GM19467 (cell line): ENCODE measurements at regions not wholly inside any gene's neighbourhood (a gene's known extent, or its start where the extent isn't known, plus 50 kb on each side); places are given as distances from the start of the nearest gene placed in this dataset.
"Not testable (repeated sequence)": the region's sequence is repeated elsewhere in the genome, so short reads cannot be mapped to it uniquely, and the experiment has no call there.

Experiments used
- ATAC-seq: cut with Tn5 transposase; IDR thresholded peaks from one replicate; pipeline ENCODE4 v1.9.1; 2021; ENCODE audit warnings: mild to moderate bottlenecking, moderate library complexity; ENCODE audit not compliant: unreplicated experiment

- no peak for ATAC-seq
These were observed 155.4 kb upstream of the MAMLD1 start for GRCh38 chrX:150207733-150208132.

- ATAC-seq = no peak
These were observed 151.1 kb upstream of the MAMLD1 start for GRCh38 chrX:150211988-150212387.

- ATAC-seq = no peak
These were observed 150.2 kb upstream of the MAMLD1 start for GRCh38 chrX:150212672-150213480.

DNA sequence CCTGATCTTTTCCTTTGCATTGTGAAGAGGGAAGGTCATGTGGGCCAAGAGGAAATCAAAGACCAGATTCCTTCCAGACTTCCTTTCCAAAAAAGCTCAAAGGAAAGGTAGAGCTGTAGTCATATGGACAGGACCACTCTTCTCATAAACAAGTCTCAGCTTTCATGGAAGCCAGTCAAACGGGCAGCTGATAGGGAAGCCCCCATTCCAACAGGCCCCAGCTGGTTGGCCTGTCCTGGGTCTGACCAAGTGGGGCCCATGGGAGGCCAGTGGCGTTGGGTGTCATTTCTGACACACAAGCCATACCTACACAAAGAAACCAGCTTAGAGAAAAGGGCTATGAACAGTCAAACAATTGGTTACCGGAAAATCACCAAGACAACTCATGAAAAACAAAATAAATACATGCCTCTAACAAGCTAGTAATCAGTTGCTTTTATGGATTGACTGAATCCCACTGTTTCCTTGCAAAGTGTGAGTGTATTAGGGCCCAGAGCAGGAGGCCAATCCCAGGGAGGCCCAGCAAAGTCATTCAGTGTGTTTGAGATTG lies 149.6 kb upstream of the MAMLD1 start:
- no peak for ATAC-seq

DNA sequence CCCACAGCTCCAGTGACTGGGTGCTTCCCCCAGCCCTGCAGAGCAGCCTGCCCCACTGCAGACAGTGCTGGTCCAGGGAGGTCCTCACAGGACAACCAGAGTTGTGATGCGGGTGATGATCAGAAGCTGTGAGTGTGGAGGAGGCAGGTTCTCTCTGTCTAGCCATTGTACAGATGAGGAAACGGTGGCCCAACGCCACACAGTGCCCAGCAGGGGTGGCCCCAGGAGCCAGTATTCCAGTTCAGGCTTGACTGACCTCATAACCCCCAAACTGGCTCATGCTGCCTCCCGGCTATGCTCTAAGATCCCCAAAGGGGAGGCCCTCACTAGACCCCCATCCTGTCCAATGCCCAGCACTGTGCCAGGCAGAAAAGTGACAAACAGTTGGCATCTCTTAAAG lies 147.1 kb upstream of the MAMLD1 start:
- not testable (repeated sequence) for ATAC-seq

GRCh38 chrX:150216716-150217115 lies 146.4 kb upstream of the MAMLD1 start:
- no peak for ATAC-seq

DNA sequence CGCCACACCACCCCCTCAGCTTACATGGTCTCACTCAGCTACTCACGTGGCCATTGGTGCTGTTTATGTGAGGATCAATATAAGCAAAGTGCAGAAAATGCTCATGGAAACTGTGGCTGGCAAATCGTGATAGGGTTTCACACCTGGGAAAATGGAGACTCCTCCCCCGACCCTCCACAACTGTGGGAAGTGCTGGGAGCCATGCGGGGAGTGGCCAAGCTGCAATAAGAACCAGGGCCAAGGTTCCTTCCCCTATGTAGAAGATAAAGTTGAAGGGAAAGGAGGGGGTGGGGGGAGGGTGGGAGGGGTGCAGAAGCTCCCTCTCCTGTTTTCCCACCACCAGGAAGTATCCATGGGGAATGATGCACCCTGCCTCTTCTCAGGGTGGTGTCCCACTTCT lies 145.5 kb upstream of the MAMLD1 start:
- ATAC-seq = no peak

- ATAC-seq = no peak
These were observed 143.5 kb upstream of the MAMLD1 start for GRCh38 chrX:150219374-150220185.

DNA sequence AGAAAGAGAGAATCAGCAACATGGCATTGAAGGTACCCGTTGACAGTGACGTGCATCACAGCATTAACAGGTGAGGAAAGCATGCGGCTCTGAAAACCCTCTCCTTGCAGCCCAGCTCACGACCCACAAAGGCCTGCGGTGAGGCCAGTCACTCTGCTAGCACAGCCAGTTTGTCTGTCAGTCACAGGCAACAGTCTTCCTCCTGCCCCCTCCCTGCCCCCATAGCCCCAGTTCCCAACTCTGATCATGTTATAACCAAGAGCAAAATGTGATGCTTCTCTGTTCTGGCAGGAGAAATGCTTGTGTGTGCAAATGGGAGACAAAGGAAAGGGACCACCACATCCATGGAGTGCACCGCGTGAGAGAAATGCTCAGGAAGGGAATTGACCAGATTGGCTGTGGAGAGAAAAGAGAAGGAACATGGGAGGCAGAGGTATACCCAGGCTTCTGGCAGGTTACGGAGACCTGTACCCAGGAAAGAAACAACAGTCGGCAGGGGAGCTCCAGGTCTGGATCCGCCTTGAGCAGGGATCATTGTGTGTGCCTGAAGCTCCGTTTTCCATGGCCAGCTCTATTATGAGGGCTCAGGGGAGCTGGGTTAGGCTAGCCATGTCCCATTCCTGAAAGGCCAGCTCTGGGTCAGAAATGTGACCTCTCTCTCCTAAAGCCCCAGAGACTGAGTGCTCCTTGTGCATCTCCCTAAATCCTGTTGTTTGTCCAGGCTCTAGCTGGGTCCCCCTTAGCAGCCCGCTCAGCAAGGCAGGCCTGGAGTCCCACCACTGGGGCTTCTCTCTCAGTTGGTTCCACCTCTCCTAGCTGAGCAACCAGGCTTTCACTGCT lies 139.7 kb upstream of the MAMLD1 start:
- ATAC-seq = no peak

GRCh38 chrX:150224676-150225075 lies 138.4 kb upstream of the MAMLD1 start:
- no peak for ATAC-seq

- no peak for ATAC-seq
These were observed 137.9 kb upstream of the MAMLD1 start for GRCh38 chrX:150225266-150225665.

DNA sequence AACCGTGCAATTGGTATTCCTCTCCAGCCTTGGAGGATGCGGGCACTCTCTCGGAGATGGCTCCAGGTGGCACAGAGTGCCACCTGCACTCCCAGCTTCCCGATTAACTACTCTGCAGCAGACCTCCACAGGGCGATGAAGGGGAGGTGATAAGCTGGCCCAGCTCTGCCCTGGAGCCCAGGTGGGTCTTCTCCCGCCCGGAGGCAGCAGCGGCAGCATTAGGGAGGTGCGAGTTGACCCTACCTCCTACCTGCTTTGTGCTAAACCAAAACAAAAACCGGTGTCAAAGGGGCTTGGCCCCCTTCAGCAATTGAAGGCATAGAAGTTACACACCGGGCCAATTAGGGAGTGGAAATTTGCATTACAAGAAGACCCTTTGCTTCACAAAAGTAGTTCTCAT lies 137.4 kb upstream of the MAMLD1 start:
- no peak for ATAC-seq

- no peak for ATAC-seq
These were observed 136.7 kb upstream of the MAMLD1 start for GRCh38 chrX:150226223-150226965.

- no peak for ATAC-seq
These were observed 135.7 kb upstream of the MAMLD1 start for GRCh38 chrX:150227321-150227860.

DNA sequence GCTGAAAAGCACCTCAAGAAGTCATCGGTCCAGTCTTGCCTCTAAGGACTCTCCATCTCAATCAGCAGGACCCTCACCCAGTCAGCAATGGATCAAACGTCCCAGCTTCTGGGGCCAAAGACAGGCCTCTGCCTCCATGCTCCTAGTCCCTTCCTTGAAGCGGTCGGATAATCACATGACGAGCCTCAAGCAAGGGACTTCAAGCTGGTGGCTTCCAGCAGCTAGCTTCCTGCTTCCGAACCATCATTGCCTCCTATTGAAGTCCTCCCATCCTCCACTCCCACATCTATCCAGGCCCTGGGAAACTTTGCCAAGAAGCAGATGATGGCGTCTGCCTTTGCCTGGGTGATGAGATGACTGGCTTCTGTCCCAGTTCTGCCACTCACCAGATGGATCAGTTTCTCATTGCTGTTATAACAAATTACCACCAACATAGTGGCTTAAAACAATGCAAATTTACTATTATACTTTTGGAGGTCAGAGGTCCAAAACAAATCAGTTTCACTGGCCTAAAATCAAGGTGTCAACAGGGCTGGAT lies 135.2 kb upstream of the MAMLD1 start:
- no peak for ATAC-seq

DNA sequence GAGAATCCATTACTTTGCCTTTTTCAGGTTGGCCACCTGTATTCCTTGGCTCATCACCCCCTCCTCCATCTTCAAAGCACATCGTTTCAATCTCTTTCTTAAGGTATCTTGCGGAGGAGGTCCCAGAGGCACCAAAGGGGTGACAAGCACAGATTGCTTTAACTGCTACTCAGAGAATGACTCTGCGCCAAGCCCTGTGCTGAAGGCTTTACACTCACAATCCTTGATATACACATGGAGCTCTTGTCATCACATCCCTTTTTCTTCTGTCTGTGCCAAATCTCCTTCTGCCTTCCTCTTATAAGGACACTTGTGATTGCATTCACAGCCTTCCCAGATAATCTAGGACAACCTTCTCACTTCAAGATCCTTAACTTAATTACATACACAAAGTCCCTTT lies 134.7 kb upstream of the MAMLD1 start:
- no peak for ATAC-seq

GRCh38 chrX:150229030-150229429 lies 134.1 kb upstream of the MAMLD1 start:
- no peak for ATAC-seq

DNA sequence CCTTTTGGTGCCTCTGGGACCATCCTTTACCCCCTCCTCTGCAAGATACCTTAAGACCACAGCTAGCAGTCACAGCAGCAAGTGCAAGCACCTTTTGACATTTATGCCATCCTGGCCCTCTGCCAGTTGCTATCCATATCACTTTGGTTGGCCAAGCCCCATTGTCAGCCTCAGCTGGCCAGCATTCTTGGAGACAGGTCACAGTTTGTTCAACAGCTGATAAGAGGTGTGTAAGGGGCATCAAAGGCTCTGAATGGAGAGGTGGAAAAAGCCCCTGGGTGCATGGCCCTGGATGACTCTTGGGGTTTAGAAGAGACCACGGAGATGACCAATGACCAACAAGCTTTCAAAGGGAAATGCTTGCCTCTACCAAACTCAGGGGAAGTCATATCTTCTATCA lies 133.6 kb upstream of the MAMLD1 start:
- ATAC-seq = no peak

DNA sequence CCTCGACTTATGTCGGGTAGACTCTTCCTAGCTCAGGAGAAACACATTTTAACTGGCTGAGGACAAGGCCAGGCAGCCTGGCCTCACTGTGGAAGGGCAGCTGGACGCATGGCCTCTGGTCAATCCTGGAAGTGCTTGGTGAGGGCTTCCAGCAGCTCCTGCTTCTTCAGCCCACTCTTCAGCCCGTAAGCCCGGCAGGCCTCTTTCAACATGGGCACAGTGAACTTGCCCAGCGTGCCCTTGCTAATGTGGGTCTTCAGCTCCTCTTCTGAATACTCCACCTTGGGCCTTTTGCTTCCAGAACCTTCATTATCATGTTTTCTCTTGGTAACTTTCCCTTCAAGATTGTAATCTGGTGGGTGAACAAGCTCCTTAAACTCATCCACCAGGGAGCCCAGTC lies 132.2 kb upstream of the MAMLD1 start:
- not testable (repeated sequence) for ATAC-seq

DNA sequence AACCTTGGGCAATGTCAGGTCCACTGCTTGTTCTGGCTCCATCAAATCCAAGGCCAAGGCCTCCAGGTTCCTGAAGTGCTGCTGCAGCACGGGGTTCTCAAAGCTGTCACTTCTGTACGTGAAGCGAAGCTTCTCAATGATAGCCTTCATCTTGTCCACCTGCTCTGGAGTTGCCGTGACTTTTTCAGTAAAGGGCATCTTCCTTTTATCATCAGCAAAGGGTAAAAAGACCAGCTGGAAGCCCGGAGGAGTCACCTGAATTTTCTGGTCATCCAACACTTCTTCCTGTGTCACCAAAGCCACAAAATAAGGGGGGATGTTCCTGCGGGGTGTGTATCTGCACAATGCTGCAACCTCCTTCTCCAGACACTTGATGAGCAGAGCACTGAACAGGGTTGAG lies 131.7 kb upstream of the MAMLD1 start:
- ATAC-seq = not testable (repeated sequence)
